Epithelial cell of prostate (primary cell): ENCODE measurements at regions not wholly inside any gene's neighbourhood (a gene's known extent, or its start where the extent isn't known, plus 50 kb on each side); places are given as distances from the start of the nearest gene placed in this dataset.
A peak's percentile ranks its signal among the peaks of the same experiment; 100 is the strongest.
"Not testable (repeated sequence)": the region's sequence is repeated elsewhere in the genome, so short reads cannot be mapped to it uniquely, and the experiment has no call there.

ENCODE experiments used
- DNase-seq: peaks from one replicate; pipeline ENCODE4 v3.0.0-alpha.2; 2011; ENCODE audit warnings: low read depth, low spot score
- H3K27ac ChIP-seq: fragments of 450-650 bp; 2 replicates; pipeline ENCODE4 v1.5.1; 2017; ENCODE audit warnings: mild to moderate bottlenecking

DNA sequence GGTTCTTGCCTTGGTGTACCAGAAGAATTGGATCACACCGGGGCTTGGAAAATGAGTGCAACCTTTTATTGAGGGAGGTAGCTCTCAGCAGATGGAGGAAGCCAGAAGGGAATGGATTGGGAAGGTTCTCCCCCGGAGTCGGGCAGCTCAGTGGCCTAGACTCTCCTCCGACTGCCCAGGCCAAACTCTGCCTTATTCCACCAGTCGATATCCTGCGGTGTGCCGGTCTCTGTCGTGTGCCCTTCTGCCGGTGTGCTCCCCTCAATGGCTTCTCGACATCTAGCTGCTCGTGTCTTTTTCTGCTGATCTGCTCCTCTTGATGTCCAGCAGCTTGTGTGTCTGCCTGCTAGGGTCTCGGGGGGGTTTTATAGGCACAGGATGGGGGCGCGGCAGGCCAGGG lies 87.4 kb upstream of the CCL21 start:
- DNase-seq: no peak
- no peak overlapping the region for H3K27ac ChIP-seq

DNA sequence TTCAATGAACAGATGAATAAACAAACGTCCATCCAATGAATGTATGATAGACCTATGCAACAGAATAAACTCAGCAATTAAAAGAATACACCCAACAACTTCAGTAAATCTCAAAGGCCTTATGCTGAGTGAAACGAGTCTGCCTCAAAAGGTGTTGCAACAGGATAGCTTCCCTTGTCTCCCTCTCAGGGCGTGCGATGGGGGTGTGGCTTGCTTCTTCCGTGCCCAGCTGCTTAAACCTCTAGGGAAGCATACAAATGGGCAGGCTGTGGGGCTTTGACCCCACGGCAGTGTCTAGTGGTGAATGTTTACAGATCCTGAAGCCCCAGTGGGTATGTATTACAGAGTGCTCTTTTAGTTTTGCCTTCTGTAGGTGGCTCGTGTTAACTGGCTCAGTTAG lies 87.0 kb upstream of the CCL21 start:
- H3K27ac ChIP-seq: no peak overlapping the region
- no peak for DNase-seq

DNA sequence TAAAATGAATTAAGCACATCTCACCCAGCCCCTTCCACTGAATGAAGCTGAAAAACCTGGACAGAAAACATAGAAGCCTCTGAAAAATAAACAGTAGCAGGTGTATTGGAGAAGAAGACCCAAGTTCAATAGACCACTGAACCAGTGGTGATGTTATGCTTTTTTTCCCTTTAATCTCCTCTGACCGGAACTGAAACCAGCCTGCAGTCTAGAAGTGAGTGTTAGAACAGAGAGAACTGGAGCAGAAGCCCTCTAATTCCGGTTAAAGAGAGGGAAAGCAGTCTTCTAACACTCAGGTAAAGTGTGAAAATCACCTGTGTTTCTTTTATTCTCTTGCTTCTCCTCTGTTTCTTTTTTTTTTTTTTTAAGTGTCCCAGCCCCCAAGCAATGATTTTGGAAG lies 83.5 kb upstream of the CCL21 start:
- DNase-seq: no peak
- H3K27ac ChIP-seq: no peak overlapping the region

GRCh38 chr9:34783951-34784487 lies 74.1 kb upstream of the CCL21 start:
- no peak for DNase-seq

DNA sequence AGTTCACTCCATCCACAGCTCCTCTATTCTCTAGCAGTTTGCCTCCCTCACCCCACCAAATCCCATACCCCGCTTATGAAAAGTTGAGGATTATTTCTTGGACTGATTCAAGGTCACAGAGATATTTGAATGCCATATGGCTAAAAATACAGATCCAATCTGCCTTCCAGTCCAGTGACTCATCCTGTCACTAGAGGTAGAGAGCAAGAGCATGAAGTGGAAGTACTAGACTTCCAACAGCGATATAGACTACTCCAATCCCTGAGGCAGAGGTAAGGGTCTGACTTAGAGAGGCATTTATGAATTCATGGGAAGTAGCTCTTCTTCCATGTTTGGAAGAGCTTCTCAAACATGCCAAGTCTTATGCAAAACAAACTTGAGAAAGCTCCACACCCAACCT lies 72.4 kb upstream of the CCL21 start:
- DNase-seq: no peak
- H3K27ac ChIP-seq: no peak overlapping the region

More at GRCh38 chr9:34783951-34784487, 74.1 kb upstream of the CCL21 start:
- H3K27ac ChIP-seq: no peak overlapping the region

- DNase-seq: no peak
- no peak overlapping the region for H3K27ac ChIP-seq
Observed at GRCh38 chr9:34777666-34778065, 67.7 kb upstream of the CCL21 start.

DNA sequence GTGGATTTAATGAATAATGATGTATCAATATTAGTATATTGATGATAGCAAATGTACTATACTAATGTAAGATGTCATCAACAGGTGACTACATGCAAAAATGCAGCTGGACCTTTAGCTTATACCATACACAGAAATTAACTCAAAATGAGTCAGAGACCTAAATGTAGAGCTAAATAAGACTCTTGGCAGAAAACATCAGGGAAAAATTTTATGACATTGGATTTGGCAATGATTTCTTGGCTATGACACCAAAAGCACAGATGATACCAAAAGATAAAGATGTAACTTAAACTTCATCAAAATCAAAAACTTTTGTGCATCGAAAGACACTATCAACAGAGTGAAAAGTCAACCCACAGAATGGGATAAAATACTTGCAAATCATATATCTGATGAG lies 64.0 kb upstream of the CCL21 start:
- H3K27ac ChIP-seq: no peak overlapping the region
- no peak for DNase-seq

GRCh38 chr9:34773306-34773910 lies 63.5 kb upstream of the CCL21 start:
- no peak for DNase-seq
- H3K27ac ChIP-seq: no peak overlapping the region

GRCh38 chr9:34771007-34771406 lies 61.1 kb upstream of the CCL21 start:
- no peak overlapping the region for H3K27ac ChIP-seq
- DNase-seq: peak; percentile 64

DNA sequence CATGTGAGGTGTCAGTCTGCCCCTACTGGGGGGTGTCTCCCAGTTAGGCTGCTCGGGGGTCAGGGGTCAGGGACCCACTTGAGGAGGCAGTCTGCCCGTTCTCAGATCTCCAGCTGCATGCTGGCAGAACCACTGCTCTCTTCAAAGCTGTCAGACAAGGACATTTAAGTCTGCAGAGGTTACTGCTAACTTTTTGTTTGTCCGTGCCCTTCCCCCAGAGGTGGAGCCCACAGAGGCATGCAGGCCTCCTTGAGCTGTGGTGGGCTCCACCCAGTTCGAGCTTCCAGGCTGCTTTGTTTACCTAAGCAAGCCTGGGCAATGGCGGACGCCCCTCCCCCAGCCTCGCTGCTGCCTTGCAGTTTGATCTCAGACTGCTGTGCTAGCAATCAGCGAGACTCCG lies 57.2 kb upstream of the CCL21 start:
- not testable (repeated sequence) for DNase-seq, H3K27ac ChIP-seq

GRCh38 chr9:34760196-34761040 lies 50.5 kb upstream of the CCL21 start:
- H3K27ac ChIP-seq, DNase-seq: not testable (repeated sequence)
